Eye (tissue), 1 donor: ENCODE measurements at regions not wholly inside any gene's neighbourhood (a gene's known extent, or its start where the extent isn't known, plus 50 kb on each side); places are given as distances from the start of the nearest gene placed in this dataset.
A peak's percentile ranks its signal among the peaks of the same experiment; 100 is the strongest.
"Not testable (repeated sequence)": the region's sequence is repeated elsewhere in the genome, so short reads cannot be mapped to it uniquely, and the experiment has no call there.

Experiments
- DNase-seq: peaks from one replicate; pipeline ENCODE4 v3.0.0-alpha.2; 2015

DNA sequence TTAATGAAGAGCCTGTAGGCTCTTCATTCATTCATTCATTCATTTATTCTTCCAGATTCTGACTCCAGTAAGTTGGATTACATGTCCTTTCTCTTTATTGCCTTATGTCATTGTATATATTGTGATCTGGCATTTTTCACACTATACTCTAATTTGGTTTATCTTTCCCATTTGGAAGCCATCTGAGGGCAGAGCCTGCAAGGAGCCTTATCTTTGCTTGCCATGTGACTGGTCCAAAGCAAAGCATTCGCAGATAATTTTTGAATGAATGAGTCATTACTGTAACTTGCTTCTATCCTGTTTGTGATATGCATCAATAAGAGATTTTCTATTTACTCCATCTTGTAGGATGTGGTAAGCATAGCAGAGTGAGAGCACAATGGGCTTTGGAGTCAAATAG lies 108.4 kb upstream of the DAB1 start:
- no peak for DNase-seq

- not testable (repeated sequence) for DNase-seq
Measured at GRCh38 chr1:57530911-57531260, 107.0 kb upstream of the DAB1 start.

DNA sequence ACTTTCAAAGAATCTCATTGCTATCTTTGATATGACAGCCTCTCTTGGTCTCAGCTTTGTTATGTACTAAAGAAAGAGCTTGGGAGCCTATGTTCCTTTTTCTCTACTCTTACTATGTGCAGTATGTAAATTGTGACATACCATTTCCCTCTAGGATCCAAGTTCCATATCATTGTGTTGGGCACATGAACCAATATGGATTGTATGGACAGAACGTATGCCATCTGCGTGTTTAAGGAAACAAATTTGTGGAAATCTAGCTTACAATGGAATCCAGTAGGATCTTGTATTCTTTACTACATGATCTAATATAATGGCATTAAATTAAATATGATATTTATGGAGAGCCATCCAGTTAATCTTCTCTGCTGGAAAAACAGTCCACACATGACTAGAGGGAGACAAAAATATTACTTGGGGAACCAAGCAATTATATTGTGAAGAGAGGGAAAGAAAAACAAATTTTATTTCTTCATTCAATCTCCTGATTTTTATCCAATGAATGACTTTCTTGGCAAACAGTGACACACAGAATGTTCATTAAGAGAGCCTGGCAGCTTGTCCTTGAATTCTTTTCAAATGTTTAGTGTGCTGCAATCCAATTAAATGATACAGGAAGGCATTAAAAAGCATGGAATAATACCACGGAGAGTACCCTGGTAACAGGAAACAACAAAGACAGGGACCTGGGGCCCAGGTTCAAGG lies 106.5 kb upstream of the DAB1 start:
- no peak for DNase-seq

- no peak for DNase-seq
Measured at GRCh38 chr1:57522575-57522974, 98.7 kb upstream of the DAB1 start.

GRCh38 chr1:57520743-57521515 lies 97.1 kb upstream of the DAB1 start:
- no peak for DNase-seq

- DNase-seq: no peak
Measured at GRCh38 chr1:57518496-57518895, 94.6 kb upstream of the DAB1 start.

GRCh38 chr1:57517587-57518374 lies 93.9 kb upstream of the DAB1 start:
- DNase-seq: no peak

DNA sequence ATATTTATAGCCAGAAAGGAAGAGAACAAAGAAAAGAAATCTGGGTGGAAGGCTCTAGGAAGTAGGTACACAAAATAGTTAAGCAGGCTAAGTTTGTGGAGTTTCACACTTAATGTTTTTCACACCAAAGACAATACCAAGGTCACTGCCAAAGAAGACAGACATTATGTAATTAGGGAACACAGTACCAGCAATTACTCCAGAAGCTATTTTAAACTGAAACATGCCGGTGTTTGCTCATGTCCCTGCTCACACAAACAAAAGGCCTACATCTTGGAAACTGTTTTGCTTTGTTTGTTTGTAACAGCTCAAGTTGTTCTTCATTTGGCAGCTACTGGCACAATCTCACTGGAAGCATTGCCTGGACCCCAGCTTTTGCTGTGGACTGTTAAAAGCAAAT lies 88.5 kb upstream of the DAB1 start:
- DNase-seq: no peak

GRCh38 chr1:57506941-57507340 lies 83.1 kb upstream of the DAB1 start:
- no peak for DNase-seq

- no peak for DNase-seq
Measured at GRCh38 chr1:57503337-57503736, 79.5 kb upstream of the DAB1 start.

GRCh38 chr1:57500136-57500830 lies 76.4 kb upstream of the DAB1 start:
- no peak for DNase-seq

GRCh38 chr1:57494530-57495079 lies 70.7 kb upstream of the DAB1 start:
- DNase-seq: peak; percentile 40

DNA sequence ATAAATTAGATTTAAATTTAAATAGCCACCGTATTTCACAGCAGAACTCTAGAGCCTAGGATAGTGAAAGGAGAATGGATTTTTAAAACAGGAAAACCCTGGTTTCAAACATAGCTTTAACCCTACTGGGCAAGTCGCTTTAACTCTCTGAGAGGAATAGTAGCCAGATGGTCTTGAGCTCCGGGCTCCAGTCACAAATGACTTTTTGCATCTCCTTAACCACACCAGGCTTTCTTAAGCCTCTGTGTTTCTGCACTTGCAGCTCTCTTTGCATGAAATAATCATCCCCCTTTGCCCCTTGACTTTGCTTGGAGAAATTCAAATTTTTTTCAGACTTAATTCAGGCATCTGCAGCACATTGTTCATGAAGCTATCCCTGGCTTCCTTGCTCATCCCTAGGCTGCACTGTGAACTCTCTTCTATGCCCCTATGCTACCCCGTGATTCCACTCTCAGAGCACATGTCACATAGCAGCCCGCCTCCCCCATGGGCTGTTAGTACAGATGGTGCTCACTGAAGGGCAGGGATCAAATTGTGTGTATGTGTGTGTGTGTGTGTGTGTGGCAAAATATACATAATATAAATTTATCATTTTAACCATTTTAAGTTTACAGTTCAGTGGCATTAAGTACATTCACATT lies 68.8 kb upstream of the DAB1 start:
- no peak for DNase-seq

DNA sequence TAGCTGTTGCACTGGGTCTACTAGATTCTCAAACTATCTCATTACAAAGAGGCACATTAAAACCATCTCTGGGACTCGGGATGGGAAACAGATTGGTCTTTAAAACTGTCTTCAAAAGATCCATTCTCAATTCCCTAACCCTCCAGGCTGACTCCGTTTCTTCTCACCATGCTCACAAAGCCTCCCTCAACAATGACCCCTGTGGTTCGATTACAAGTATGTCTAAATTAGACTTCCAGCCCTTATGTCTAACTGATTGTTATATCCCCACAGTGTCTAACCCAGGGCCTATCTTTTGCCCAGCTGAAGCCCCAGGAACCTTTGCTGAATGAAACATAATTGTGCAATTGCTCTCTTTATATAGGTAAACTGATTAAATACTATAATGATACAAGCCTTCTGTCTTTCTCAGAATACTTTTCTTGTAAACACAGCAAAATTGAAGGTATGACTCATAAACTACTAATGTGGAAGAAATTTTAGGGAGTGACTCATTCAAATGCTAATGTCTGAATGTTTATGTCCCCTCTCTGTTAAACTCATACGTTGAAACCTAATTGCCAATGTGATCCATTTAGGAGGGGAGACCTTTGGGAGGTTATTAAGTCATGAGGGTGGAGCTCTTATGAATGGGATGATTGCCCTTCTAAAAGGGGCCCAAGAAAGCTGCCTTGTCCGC lies 65.6 kb upstream of the DAB1 start:
- DNase-seq: no peak

- DNase-seq: no peak
Measured at GRCh38 chr1:57485643-57486042, 61.8 kb upstream of the DAB1 start.

- no peak for DNase-seq
Measured at GRCh38 chr1:57483954-57484353, 60.1 kb upstream of the DAB1 start.

DNA sequence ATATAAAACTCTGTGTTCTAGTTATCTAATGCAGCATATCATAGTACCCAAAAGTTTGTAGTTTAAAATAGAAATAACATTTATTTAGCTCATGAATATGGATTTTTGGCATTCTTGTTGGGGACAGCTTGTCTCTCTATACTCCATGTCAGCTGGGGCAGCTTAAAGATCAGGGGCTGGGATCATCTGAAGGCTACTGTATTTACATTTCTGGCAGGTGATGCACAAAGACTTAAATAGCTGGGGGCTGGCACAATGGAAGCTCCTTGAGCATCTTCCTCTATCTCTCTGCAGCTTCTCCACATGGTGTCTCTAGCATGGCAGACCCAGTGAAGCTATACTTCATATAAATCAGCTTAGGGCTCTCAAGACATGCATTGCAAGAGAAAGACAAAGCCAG lies 55.6 kb upstream of the DAB1 start:
- DNase-seq: no peak

GRCh38 chr1:57475366-57475765 lies 51.5 kb upstream of the DAB1 start:
- DNase-seq: no peak

- DNase-seq: no peak
Measured at GRCh38 chr1:57474137-57474750, 50.4 kb upstream of the DAB1 start.
